DMS114 treated with DMSO at 0.1 percent for 48 hours (cell line): ENCODE measurements at regions not wholly inside any gene's neighbourhood (a gene's known extent, or its start where the extent isn't known, plus 50 kb on each side); places are given as distances from the start of the nearest gene placed in this dataset.

Experiments
- DNase-seq: peaks from one replicate; lab custom pipeline; 2025; ENCODE audit not compliant: unreplicated experiment; lab: John Stamatoyannopoulos, UW

GRCh38 chr19:29323021-29323430 is 110.1 kb upstream of the UQCRFS1 start:
- DNase-seq, result no peak

- no peak for DNase-seq
Observed at GRCh38 chr19:29323440-29324290, 110.7 kb upstream of the UQCRFS1 start.

GRCh38 chr19:29324291-29324680 is 111.3 kb upstream of the UQCRFS1 start:
- DNase-seq, result no peak

- no peak for DNase-seq
Observed at GRCh38 chr19:29324717-29325116, 111.8 kb upstream of the UQCRFS1 start.

- no peak for DNase-seq
Observed at GRCh38 chr19:29325241-29325975, 112.5 kb upstream of the UQCRFS1 start.

GRCh38 chr19:29326351-29326750 is 113.4 kb upstream of the UQCRFS1 start:
- no peak for DNase-seq

- DNase-seq, result no peak
Observed at GRCh38 chr19:29326849-29327840, 114.2 kb upstream of the UQCRFS1 start.

- no peak for DNase-seq
Observed at GRCh38 chr19:29328586-29328985, 115.6 kb upstream of the UQCRFS1 start.

GRCh38 chr19:29329460-29330134 is 116.6 kb upstream of the UQCRFS1 start:
- DNase-seq, result no peak

- no peak for DNase-seq
Observed at GRCh38 chr19:29336425-29336824, 123.5 kb upstream of the UQCRFS1 start.

GRCh38 chr19:29337029-29337428 is 124.1 kb upstream of the UQCRFS1 start:
- no peak for DNase-seq

- DNase-seq, result no peak
Observed at GRCh38 chr19:29338480-29338879, 125.5 kb upstream of the UQCRFS1 start.

- no peak for DNase-seq
Observed at GRCh38 chr19:29342721-29343120, 129.8 kb upstream of the UQCRFS1 start.

GRCh38 chr19:29364224-29364726 is 151.3 kb upstream of the UQCRFS1 start:
- DNase-seq, result no peak

GRCh38 chr19:29364999-29365398 is 152.0 kb upstream of the UQCRFS1 start:
- DNase-seq, result no peak

GRCh38 chr19:29365836-29366417 is 153.0 kb upstream of the UQCRFS1 start:
- DNase-seq, result no peak

GRCh38 chr19:29366757-29367156 is 153.8 kb upstream of the UQCRFS1 start:
- no peak for DNase-seq

GRCh38 chr19:29367791-29368222 is 154.9 kb upstream of the UQCRFS1 start:
- DNase-seq, result no peak

GRCh38 chr19:29370276-29370675 is 155.5 kb upstream of the VSTM2B start:
- DNase-seq, result no peak
